GM21737 (cell line): ENCODE measurements at regions not wholly inside any gene's neighbourhood (a gene's known extent, or its start where the extent isn't known, plus 50 kb on each side); places are given as distances from the start of the nearest gene placed in this dataset.
"Not testable (repeated sequence)": the region's sequence is repeated elsewhere in the genome, so short reads cannot be mapped to it uniquely, and the experiment has no call there.

ENCODE experiments used
- ATAC-seq: cut with Tn5 transposase; IDR thresholded peaks from one replicate; pipeline ENCODE4 v1.9.1; 2021; ENCODE audit warnings: mild to moderate bottlenecking, moderate library complexity; ENCODE audit not compliant: unreplicated experiment

DNA sequence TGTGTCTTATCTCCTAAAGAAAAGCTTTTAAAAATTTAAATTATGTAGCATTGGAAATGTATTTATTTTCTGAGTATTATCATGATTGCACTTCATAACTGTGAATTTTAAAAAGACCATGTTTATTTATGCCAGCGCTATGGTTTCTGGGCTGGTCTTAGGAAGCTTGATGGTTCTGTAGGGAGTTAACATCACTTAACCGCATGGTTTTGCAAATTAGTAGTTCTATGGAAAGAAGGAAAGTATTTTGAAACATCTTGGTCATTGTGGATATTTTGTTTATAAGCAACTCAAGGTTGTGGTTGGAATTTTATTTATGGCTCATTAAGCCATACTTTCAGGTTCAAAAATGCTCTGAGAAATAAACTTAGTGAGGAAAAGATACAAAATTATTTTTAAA is 549.4 kb downstream of the STK39 start:
- ATAC-seq = no peak

DNA sequence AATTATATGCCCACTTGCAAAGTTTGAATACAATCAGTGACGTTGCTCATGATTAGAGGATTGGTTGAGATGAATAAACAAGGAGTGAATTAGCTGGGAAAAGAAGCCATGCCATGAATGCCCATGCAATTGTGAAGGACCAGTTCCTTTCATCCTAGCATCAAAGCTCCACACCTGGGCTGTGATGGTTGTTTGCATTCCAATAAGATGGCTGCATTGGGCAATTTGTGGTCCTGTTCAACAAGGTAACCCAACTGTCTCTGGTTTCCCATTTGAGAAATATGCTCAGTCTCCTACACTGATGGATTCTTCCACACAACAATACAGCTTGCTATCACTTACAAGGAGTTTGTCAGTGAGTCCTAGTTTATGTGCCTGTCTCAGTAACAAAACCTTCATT is 550.2 kb downstream of the STK39 start:
- ATAC-seq = no peak

- ATAC-seq = no peak
These were observed 554.5 kb downstream of the STK39 start for GRCh38 chr2:167692936-167693335.

GRCh38 chr2:167692191-167692590 is 555.2 kb downstream of the STK39 start:
- no peak for ATAC-seq

DNA sequence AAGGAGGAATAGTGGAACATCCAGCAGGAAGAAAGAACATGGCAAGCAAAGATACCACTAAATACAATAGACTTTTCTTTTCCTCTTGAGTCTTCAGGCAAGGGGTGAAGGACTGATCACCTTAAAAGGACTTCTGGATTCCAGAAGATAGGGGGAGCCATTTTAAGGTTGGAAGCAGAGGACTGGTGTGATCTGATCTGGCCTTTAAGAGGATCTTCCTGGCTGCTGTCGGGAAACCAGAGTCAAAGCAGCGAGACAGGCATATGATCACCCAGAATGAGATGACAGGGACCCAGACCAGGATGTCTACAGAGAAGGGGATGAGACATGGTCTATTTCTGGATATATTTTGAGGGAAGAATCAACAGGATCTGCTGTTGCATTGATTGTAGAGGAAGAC is 558.0 kb downstream of the STK39 start:
- no peak for ATAC-seq

- no peak for ATAC-seq
These were observed 560.7 kb downstream of the STK39 start for GRCh38 chr2:167686691-167687090.

DNA sequence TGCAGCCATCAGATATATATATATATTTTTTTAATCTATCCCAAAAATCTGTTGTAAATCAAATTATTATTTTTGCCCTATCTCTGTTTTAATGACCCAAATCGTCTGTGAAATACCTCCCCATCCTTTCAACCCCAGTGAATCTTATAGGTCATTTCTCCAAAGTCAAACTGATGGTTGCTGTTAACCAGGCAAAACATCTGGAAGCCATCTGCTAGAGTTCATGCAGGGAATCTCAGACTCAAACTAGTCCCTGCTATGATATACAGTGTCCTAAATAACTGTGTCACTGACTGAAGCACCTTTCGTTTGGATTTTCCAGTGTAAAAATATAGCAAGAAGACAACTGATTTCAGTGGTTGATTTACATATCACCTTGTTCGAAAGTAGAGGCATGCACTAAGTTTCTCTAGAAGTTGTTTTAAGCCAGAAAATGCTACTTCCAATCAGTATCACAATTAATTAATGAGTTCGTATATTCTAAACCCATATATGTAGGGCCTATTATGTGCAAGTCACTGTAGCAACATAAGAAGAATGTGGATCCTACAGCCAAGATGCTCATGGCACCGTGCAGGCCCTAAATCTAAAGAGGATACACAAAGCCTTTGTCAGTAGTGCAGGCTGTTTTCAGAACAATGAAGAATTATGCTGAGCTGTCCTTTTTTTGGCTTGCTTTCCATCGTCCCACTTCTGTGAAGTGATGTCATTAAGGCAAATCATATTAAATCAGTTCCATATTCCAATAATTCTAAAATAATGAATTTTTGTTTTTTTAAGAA is 566.0 kb downstream of the STK39 start:
- ATAC-seq = no peak

DNA sequence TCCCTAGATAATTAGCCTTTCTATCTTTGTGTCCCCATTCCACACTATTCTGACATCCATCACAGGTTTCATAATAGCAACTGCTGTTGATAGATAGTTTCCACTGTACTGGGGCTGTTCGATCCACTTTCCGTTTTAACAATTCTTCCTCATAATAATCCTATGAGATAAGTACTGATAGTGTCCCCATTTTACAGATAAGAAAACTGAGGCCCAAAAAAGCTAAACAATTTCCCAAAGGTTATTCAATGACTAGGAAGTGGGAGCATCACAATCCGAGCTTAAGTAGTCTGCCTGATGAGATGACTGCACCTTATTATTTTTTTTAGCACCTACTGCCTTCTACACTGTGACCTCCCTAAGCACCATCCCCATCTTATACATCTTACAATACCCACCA is 569.2 kb downstream of the STK39 start:
- no peak for ATAC-seq

GRCh38 chr2:167675906-167676305 is 571.5 kb downstream of the STK39 start:
- ATAC-seq = no peak

DNA sequence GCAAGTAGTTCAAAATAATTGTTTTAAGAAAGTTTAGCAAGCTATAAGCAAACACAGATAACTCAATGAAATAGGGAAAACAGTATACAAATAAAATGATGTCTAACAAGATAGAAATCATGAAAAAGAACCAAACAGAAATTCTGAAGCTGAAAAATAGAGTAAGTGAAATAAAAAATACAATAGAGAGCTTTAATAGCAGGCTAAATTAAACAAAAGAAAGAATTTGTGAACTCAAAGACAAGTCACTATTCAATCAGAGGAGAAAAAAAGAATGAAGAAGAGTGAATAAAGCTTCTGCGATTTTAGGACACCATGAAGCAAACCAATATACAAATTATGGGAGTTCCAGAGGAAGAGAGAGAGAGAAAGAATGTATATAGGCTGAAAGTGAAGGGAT is 576.8 kb downstream of the STK39 start:
- no peak for ATAC-seq

DNA sequence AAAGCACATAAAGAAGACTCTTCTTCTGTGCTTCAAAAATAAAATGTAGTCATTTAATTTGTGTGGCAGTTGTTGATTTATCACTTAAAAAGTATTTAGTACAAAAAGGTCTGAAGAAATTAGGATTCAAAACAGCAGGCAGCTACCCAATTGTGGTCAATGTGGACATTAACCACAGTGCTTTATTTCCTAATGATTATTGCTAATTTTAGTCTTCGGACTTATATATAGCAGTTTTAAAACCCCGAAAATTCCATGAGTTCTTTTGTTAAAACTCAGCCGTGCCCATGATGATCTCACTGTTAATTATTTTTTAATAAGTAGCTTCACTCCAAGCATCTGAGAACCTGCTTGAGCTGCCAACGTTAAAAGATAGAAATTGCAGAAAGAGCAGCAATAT is 594.3 kb downstream of the STK39 start:
- ATAC-seq = no peak

DNA sequence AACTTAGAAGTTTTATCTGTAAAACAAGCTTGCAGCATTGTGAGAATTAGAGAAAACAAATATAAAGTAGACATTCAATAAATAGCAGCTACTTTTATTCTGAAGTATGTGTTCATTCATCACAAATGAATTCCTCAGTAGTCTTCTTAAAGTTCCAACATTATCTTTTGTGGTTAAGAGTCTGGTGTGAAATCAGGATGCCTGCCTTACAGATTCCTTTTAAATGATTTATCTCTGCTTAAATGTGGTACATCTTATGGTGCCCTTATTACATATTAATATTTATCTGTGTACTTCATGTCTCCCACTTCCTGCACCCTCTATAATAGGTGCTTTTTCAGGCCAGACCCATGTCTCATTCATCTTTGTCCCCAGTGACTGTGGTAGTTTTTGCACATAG is 595.0 kb downstream of the STK39 start:
- ATAC-seq = no peak

DNA sequence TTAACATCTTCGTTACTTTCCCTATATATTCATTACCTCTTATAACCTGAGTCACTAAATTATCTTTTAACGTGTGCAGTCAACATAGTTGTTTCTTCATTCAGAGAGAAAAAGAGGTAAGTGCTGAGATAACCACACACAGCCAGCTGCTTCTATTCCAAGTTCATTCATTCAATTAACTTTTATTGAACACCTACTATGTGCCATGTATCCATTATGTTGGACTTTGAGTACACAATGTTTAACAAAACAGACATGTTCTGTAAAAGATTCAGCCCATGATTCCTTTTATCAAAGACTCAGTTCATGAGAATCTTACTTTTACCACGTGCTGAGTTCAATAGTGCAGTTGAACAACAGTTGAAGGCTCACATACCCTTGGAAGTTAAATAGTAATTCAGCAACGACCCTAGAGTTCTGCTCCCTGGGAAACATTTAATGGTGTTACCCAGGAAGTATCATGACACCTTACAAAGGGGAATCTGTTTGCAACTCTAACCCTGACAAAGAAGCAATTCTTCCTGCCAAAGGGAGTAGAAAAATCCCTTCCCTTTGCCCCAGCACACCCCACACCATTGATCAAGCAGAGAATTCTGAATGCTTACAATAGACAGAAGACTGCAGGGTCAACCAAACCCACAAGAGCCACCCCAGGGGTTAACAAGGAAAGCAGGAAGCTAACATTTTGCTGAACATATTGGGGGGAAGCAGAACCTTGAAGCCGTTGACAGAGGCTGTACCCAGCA is 595.8 kb downstream of the STK39 start:
- ATAC-seq = no peak

- no peak for ATAC-seq
These were observed 600.8 kb downstream of the STK39 start for GRCh38 chr2:167646557-167646956.

DNA sequence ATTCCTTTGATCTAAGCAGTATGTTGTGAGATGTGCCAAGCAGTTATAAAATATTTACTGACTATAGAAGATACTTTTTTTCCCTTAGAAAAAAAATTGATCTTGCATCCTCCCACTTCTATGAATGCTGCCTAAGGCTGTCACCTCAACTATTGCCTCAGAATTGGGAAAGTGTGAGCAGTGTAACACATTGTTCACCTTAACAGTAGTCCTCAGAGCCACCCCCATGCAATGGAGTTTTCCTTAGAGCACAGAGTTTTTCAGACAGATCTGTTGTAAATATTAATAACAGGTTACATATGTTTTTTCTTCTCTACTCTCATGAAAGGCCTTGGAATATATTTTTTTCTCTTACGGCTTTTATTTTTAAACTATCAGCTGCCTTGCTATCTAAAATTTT is 607.3 kb downstream of the STK39 start:
- no peak for ATAC-seq

- ATAC-seq = no peak
These were observed 609.7 kb downstream of the STK39 start for GRCh38 chr2:167637741-167638140.

DNA sequence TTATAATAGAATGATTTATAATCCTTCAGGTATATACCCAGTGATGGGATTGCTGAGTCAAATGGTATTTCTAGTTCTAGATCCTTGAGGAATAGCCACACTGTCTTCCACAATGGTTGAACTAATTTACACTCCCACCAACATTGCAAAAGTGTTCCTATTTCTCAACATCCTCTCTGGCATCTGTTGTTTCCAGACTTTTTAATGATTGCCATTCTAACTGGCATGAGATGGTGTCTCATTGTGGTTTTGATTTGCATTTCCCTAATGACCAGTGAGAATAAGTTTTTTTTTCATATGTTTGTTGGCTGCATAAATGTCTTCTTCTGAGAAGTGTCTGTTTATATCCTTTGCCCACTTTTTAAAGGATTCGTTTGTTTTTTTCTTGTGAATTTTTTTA is 615.1 kb downstream of the STK39 start:
- ATAC-seq = not testable (repeated sequence)

DNA sequence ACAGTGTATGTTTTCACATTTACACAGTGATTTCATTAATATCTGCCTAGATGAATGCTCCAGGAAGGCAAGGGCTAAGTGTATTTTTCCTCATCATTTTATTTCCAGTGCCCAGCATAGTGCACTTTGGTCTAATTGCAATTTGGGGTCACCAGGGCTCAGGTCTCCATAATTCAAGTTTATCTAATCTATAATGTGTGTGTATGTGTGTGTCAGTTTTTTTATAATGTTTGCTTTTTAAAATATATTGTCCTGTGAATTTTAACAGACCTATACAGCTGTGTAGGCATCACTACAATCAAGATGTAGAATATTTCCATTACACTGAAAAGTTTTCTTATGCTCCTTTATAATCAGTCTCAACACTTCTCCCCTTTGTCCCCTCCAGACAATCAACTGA is 620.4 kb downstream of the STK39 start:
- ATAC-seq = no peak

DNA sequence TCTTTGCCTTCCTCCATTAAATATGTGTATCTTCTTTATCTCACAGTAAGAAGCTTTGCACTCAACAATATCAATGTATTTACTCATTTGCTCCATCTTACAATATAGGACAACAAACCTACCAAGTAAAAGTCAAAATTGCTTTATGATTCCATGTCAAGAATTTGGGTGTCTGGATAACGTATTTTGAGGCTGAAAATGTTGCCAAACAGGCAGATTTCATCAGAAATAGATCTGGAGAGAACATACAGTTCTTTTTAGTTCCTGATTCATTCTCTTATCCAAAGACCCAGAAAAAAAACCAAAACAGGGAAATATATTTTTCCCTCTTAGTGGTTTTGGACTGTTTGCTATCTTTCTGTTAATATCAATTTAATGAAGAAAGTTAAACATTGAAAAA is 621.1 kb downstream of the STK39 start:
- ATAC-seq = no peak

- ATAC-seq = no peak
These were observed 630.4 kb downstream of the STK39 start for GRCh38 chr2:167616997-167617396.

DNA sequence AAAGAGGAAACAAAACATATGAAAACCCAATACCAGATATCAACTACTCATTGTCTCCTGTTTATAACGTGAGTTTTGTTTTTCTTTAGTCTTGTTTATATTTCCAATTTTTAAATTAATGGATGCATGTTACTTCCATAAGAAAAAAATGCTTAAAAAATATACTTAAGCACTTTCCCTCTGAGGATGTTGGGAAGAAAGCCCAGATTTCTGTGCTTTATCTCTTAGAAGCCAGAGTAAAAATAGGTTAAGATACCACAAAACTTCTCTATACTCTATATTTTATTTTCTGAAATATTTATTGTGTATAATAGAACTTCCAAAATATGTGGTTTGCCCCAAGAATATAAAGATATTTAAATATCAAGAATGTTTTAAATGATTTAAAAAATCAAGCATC is 633.9 kb downstream of the STK39 start:
- ATAC-seq = no peak

- no peak for ATAC-seq
These were observed 638.9 kb downstream of the STK39 start for GRCh38 chr2:167608487-167608886.

DNA sequence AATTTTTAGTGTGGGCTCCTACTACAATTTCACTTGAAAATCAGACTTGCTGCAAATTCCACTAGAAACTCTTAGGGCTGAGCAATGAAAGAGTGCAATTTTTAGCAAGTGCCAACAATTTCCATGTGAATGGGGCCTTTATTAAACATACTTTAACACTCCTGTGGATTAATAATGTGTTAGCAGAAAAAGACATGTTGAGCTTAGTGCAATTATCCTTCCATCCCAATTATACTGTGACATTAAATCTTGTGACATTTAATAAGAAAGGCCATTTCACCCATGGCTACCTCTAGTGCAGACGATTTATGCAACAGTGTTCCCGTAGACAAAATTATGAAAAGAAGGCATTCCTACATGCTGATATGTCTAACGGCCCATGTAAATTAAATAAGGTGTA is 639.7 kb downstream of the STK39 start:
- no peak for ATAC-seq
